Putamen (tissue), 1 donor: ENCODE measurements at regions not wholly inside any gene's neighbourhood (a gene's known extent, or its start where the extent isn't known, plus 50 kb on each side); places are given as distances from the start of the nearest gene placed in this dataset.
"Not testable (repeated sequence)": the region's sequence is repeated elsewhere in the genome, so short reads cannot be mapped to it uniquely, and the experiment has no call there.

Source experiments
- DNase-seq: peaks from one replicate; pipeline ENCODE4 v3.0.0-alpha.2; 2016; ENCODE audit warnings: low spot score

DNA sequence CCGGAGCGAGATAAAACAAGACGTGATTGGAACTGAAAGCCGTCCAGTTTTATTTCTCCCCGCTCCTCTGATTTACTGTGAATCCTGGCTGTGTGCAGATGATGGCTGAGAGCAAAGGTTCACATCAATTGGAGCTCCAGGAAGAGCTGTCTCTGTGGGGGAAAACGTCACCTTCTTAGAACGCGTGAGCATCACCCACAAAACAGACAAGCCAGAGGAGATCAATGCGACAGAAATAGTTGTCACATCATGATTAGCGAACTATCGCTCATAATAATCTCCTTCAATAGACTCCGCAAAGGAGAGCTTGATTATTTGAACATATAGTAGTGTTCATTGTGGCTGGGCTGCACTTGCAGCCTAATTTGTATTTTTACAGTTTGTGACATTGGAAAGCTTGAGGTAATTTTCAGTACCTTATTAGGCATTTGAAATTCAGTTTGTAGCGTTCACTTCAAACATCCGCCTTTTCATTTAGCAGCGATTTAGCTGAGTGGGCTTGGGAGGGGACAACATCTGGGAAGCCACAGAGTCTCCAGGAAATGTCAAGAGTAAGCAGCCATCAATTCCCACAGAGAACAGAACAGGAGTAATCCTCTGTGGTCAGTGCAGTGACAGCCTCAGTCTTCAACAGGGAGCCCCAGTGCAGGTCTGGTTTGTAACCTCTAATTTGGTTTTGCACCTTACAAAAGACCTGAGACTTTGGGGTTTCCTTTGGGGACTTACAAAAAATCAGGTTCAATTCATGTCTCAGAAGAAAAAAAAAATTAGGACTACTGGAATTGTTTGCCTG is 276.8 kb upstream of the PFKP start:
- no peak for DNase-seq

DNA sequence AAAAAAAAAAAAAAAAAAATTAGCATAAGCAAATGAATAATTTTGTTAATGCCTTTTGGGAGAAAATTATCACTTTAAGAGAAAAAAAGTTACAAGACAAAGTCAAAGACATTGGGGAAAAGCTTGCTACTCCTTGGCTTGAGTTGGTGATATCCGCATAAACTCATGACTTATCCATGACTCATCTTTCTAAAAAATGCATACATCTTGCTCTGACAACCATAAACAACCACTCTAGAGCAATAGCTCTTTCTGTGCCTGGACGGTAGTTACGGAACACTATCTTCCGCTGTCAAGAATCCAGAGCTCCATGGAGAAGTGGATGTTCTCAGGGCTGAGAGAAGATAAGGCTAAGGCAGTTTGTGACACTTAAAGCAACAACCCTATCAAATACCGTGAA is 281.1 kb upstream of the PFKP start:
- no peak for DNase-seq

DNA sequence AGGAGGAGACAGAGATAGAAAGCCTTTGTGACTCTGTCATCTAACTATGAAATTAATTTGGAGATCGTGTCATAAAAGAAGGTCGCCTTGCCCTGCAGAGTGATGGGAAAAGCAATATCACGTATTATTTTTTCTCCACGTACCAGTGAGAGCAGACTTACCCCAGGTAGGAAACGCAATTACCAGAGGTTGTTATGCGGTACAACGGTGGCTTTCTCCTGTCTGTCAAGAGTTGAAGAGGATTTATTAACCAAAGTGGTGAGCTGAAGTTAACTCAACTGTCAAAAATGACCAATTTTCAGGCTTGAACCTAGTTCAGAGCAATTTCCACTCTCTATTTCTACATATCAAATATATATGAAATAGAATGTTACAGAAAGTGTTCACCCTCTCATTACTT is 282.6 kb upstream of the PFKP start:
- DNase-seq = no peak

DNA sequence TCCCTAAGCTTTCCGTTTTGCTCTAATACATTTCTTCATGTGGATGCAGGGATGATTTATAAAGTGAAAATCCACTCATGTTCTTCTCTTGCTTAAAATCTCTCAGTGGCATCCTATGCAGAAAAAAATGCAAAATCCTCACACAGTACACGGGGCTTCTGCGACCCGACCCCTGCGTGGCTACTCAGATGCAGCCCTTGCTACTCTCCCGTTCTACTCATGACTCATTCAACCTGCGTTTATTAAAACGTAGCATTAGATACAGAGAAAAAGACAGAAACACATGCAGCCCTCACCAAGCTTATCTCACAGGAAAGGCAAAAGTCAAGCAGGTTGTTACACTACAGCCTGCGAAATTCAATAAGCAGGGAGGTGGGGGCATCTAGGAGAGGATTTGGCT is 284.4 kb upstream of the PFKP start:
- no peak for DNase-seq

DNA sequence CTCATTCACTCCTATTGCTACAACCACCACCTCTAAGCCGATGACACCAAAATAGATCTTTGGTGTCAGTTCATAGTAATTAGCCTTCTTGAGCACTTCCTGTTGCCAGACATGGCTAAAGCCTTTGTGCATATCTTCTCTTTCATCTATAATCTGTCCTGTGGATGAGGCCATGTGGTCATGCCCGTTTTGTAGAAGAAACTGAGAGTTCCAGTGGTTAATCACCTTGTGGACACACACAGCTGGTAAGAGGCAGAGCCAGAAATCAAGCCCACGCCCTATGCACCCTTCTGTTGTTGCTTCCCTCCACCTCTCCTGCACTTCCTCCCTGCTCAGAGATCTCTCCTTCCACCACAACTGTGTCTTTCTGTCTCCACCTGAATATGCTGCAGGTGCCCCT is 285.1 kb upstream of the PFKP start:
- DNase-seq = no peak

DNA sequence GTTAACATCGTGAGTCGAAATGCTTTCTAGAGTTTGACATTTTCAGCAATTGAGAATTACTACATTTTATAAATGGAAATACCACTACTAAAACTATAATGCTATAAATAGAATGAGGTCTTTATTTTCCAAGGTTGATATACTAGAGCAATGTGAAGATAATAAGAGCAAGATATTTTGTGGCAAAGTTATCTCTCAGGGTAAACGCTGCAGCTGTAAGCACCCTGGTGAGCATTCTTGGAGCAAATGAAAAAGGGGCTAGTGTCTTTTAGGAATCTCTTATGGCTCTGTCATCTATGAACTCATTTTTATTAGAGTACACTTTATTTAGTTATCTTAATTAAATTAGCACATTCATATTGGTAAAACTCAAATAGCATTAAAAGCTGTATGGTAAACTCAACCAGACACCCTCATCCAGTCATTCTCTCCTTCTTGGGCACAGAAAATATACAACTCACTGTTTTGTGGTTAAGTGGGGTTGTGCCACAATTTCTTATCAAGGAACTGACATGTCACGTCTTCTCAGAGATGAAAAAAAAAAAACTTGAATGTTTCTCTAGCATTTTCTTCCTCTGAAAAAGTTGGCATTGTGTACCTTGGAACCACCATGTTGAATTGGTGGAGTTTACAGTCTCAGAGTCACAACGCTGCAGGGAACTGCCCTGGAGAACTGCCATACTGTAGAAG is 289.5 kb upstream of the PFKP start:
- no peak for DNase-seq

DNA sequence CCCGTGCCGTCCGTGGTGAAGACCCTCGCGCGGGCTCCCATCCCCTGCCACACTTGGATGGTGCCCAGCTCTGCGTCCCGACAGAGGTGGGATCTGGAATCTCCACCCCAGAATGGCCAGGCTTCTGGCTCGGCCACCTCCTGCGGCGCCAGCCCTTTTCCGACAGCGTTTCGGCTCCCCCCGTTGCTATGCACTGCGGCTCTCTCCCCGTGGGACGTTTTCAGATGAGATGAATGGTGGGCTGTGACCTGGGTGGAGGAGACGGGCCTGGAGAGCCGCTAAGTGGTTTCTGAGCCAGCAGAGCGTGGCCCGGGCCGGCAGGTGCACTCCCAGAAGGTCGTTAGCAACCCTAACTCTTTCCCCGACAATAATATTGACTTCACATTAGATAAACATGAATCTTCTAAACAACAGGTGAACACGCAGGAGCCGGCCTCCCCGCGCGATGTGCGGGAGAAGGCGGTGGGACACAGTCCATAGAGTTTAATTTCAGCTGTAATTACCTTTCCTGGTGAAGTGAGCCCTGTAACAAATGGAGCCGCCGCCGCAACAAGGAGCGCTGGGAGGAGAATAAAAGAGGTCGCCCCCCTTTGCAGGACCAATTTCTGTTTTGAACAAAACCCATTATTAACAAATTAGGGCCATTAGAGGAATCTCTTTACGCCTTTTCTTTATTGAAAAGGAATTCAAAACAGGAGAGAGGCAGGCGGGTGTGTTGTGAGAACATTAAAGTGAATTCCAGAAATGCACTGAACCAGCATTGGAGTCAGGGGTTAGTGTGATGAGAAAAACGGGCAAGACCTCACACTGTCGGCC is 294.3 kb upstream of the PFKP start:
- no peak for DNase-seq

DNA sequence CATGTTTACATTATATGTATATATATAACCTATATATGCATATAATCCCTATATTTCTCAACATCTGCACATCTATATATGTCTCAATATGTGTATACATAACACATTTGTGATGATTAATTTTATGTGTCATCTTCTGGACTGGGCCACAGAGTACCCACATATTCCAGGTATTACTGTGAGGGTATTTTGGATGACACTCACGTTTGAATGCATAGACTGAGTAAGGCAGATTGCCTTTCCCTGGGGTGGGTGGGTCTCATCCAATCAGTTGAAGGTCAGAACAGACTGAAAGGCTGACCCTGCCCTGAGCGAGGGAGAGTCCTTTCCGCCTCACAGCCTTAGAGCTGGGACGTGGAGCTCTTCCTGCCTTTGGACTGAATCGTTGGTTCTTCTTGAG is 295.2 kb upstream of the PFKP start:
- DNase-seq = no peak

DNA sequence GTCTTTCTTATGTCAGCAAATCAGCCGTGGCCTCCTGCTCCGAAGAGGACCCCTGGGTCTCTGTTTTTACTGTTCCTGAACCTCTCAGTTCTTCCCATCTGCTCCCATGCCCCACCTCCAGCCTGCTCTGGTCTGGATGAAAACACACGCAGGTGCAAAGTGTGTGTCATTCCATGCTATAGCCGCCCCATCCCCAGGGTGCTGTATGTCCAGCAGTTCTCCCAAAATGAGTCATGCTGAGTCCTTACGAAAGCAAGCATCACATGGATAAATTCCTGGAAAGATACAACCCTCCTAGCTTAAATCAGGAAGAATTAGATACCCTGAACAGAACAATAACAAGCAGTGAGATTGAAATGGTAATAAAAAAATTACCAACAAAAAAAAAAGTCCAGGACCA is 300.1 kb upstream of the PFKP start:
- DNase-seq = not testable (repeated sequence)

DNA sequence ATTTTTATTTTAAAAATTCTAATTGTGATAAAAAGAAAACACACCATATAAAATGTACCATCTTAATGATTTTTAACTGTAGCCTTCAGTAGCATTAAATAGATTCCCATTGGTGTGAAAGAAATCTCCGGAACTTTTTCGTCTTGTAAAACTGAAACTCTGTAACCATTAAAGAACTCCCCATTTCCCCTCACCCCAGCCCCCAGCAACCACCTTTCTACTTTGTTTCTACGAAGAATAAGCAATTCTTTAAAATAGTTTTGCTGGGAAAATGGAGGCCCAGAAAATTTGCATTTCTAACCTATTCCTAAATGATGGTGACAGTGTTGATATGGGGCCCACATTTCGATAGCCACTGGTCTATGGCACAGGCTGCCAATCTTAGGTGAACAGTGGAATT is 305.4 kb upstream of the PFKP start:
- DNase-seq = no peak

DNA sequence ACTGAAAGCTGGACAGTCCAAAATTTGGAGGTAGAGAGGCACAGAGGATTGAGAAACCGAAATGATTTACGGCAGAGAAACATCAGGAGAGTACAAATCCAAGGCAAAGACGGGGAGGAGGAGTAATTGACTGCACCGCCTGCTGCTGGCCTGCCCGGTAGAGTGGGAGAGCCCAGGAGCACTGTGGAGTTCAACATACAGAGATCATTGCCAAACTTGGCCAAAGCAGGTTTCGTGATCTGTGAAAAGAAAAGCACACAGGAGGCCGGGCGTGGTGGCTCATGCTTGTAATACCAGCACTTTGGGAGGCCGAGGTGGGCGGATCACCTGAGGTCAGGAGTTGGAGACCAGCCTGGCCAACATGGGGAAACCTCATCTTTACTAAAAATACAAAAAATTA is 306.0 kb upstream of the PFKP start:
- DNase-seq = no peak

DNA sequence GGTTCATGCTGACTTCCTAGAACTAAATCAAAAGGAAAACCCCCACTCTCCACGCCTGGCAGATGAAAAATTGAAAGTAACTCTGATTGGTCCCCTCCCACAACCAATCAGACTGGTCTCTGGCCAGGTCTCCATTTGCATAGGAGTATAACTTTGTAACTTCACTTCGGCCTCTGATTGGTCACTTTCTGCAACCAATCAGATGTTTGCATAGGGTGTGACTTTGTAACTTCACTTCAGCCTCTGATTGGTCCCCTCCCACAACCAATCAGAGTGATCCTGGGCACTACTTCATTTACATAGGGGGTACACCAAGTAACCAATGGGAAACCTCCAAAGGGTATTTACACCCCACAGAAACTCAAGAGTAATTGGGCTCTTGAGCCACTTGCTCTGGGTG is 306.6 kb upstream of the PFKP start:
- no peak for DNase-seq

DNA sequence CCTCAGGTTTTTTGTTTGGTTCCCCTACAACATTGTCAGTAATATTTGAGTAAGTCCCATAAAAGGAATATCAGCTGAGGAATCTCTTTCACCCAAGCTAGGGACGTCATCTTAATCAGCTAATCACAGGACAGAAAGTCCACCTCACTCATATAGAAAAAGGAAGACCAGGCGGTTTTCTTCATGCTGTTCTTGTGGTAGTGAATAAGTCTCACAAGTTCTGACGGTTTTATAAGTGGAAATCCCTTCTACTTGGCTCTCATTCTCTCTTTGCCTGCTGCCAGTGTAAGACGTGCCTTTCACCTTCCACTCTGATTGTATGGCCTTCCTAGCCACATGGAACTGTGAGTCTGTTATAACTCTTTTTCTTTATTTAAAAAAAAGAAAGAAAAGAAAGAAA is 308.1 kb upstream of the PFKP start:
- DNase-seq = no peak

DNA sequence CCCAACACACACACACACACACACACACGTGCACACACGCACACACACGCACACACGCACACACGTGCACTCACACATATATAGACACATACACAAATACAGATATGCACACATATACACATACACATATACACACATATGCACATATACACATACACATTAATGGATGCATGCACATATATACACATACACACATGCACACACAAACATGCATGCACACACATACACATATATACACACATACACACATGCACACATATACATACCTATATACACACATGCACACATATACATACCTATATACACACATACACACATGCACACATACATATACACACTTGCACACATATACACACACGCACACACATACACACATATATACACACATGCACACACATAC is 312.4 kb upstream of the PFKP start:
- DNase-seq = no peak

DNA sequence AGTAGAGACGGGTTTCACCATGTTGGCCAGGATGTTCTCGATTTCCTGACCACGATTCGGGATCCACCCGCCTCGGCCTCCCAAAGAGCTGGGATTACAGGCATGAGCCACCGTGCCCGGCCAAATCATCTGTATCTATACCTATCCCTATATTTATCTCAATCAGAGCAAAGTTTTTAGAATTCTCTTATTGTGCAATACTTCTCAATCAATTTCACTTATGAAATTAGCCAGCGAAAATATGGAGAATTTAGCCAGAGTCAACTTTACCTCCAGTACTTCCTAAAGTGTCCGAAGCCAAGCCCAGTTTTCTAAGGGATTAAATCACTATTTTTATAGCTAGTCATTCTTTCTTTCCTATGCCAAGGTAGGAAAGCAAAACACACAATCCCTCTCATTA is 319.1 kb upstream of the PFKP start:
- no peak for DNase-seq

DNA sequence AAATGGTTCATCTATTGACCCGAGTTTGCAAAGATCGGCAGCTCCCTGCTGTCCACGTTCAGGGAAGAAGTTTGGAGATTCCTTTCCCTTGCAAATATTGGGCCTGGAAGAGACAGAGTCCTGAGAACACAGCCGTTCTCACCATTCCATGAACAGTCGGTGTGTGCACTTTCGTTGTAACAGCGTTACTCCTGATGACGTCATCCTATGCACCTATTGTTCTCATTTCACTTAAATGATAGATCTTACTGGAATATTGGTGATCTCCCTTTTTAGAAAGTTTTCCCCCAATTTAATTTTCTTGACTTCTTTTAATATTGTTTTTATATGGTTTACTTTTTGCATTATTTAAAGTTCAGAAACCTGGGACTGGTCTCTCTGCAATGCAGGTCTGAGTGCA is 320.7 kb upstream of the PFKP start:
- no peak for DNase-seq

DNA sequence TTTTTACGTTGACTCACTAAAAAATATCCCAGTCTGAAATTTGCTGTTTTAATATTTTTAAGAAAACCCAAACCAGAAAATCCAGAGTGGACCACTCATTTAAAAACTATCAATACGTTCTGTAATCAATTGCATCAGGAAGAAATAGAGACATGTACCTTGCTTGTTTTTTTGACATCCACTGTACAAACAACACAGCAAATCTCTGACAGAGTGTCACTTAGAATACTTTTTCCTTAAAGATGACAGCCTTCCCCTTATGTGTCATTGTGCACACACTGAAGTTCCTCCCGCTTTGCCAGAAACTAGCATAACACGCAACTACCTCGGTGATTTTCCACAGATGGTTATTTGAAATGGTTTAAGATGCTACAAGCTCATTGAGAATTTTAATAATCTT is 321.7 kb upstream of the PFKP start:
- DNase-seq = no peak

DNA sequence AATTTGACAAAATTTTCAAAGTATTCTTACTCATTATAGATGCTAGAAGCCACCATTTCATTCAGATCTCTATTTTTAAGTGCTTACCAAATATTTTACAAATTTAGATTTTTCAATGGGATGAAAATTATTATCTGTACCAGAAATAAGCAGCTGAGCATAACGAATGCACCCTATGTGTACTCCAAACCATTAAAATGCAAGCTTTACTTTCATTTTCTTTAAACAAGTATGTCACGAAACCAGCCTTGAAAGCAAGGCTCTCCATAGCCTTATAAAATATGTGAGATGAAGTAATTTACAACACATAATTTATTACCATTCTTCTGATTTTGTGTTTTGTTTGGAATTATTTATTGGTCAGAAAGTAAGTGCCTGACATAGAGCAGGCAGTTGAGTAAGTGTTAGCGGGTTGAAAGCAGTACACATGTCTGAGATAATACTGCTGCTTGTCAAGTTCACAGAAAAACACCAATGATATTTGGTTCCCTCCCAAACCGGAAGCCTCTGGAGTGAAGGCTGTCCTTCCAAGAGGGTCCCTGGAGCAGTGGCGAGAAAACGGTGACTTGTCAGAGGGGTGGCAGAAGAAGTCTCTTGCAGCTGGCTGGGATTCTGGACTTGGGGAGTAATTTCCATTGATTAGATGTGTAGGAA is 322.7 kb upstream of the PFKP start:
- DNase-seq = no peak

DNA sequence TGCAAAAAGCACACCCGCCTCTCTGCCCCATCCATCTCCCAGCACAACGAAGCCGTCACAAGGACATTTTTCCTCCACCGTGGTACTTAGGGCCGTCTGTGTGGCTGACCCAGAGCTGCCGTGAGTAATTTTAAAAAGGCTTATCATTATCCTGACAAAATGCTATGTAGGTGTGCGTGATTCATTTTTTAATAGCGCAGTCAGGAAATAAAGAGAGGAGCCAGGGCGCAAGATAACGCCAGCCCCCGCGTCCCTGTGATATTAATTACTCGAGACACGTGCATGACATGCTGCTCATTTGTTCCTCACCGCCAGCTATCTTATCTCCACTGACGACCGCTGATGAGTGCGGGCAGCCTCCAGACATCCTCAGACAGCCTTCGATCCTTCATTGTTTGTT is 332.7 kb upstream of the PFKP start:
- DNase-seq = no peak

DNA sequence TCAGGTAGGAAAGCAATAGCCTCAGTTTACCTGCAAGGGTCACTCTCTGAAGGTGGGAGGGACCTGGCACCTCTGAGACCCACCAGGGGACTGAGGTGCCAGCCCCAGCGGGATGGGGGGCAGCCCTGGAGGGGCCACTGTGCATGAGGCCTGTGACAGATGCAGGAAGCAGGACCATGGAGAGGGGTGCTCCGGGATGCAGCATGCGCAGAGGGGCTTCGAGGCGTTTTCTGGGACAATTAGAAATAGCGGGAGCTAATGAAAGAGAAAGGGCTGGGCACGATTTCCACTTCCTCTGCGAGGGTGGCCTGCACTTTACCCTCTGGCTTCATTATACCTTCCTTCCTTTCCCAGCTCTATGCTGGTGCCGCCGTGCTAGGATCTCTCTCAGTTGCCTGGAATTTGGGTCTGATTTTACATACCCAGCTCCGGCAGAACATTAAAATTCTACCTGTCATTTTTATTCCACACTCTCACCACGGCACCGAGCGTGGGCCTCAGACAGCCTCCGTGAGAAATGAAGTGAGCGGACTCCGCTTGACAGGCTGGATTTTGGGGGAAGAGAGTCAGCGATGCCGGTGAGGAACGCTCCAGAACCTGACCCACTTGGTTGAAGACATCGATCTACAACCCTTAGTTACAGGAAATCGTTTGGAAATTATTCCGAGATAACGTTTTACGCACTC is 333.9 kb upstream of the PFKP start:
- DNase-seq = peak; percentile 19

DNA sequence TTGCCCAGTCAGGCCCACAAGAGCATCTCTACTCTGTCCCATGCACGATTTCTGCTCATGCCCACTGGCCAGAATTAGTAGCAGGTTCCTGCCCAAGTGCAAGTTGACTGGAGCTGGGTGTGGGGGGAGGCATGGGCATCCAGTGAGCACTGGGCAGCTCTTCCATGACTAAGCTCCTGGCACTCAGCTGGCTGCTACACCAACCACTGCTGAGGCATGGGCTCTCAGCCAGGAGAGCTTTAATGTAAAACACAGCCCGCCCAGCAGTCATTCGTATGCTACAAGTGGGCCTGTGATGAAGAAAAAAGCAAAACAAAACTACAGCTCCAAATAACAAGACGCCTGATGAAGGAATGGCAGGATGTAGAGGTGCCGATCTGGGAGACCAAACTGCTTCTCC is 335.4 kb upstream of the PFKP start:
- no peak for DNase-seq

DNA sequence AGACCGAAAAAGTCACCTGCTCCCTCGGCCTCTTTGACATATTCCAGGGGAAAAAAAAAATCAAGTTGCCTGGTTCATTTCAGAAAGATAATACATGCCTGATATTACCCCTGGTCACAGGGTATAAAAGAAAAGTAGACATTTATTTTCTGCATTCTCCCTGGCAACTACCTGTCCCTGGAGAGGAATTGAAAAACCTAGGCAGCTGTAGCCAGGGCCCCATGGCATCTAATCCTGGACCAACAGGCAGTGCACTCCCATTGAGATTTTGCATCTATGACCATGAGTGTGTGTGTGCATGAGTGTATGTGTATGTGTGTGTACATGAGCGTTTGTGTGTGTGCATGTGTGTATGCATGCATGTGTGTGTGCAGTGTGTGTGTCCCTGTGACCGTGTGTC is 338.2 kb upstream of the PFKP start:
- DNase-seq = no peak
